ENCODE measurements at regions not wholly inside any gene's neighbourhood (a gene's known extent, or its start where the extent isn't known, plus 50 kb on each side); places are given as distances from the start of the nearest gene placed in this dataset.

GRCh38 chr5:68419081-68419636, 203.6 kb downstream of the PIK3R1 start:
- TF ChIP-seq CTCF (IDR thresholded peaks at IDR 0.05), result no peak
- TF ChIP-seq POLR2A (IDR thresholded peaks at IDR 0.05), result no peak

Measured in gastroesophageal sphincter (tissue), 3 donors.